Keratinocyte (primary cell): ENCODE measurements at regions not wholly inside any gene's neighbourhood (a gene's known extent, or its start where the extent isn't known, plus 50 kb on each side); places are given as distances from the start of the nearest gene placed in this dataset.

Experiments used
- DNase-seq: peaks from one replicate; pipeline ENCODE4 v3.0.0-alpha.2; 2011; ENCODE audit warnings: low read depth, missing footprints, low spot score
- FAIRE-seq: peaks from 2 replicates; lab custom pipeline; 2011; peaks lifted over from hg19 to GRCh38; lab: Jason Lieb, UNC
- H2AFZ ChIP-seq: 2 replicates; pipeline ENCODE4 v1.6.0; 2012; ENCODE audit warnings: low read length, control low read depth, inconsistent platforms; ENCODE audit not compliant: control insufficient read depth
- H3K27ac ChIP-seq: 2 replicates; pipeline ENCODE4 v1.5.1; 2011; ENCODE audit warnings: low read length; ENCODE audit not compliant: control insufficient read depth, insufficient read depth
- H3K27me3 ChIP-seq: 3 replicates; pipeline ENCODE4 v1.6.0; 2011; ENCODE audit warnings: low read length; ENCODE audit not compliant: control insufficient read depth, insufficient read depth; ENCODE audit errors: extremely low read depth
- H3K36me3 ChIP-seq, 2 experiments: 2 replicates in 1 of 2; 3 replicates in 1 of 2; pipeline ENCODE4 v1.5.1; 2011; ENCODE audit warnings: low read length in 2 of 2, mild to moderate bottlenecking in 1 of 2; ENCODE audit not compliant: control insufficient read depth in 2 of 2, insufficient read depth in 2 of 2; ENCODE audit errors: extremely low read depth in 1 of 2
- H3K4me1 ChIP-seq: 3 replicates; pipeline ENCODE4 v1.5.1; 2011; ENCODE audit warnings: low read length; ENCODE audit not compliant: control insufficient read depth, insufficient read depth; ENCODE audit errors: extremely low read depth
- H3K4me2 ChIP-seq: 3 replicates; pipeline ENCODE4 v1.6.0; 2011; ENCODE audit warnings: low read depth, low read length; ENCODE audit not compliant: control insufficient read depth, insufficient read depth; ENCODE audit errors: extremely low read depth
- H3K4me3 ChIP-seq, 3 experiments: fragments of 200-600 bp in 1 of 3; sonication (generic) in 1 of 3; 2 replicates in 2 of 3; 3 replicates in 1 of 3; pipeline ENCODE4 v1.5.1; 2011 to 2016; ENCODE audit warnings: low read length in 3 of 3, mild to moderate bottlenecking in 3 of 3, control low read depth in 2 of 3, inconsistent platforms in 1 of 3, low read depth in 1 of 3, mixed read lengths in 1 of 3, mixed run types in 1 of 3, moderate library complexity in 1 of 3; ENCODE audit not compliant: control insufficient read depth in 2 of 3, insufficient read depth in 2 of 3; ENCODE audit errors: extremely low read depth in 1 of 3
- H3K79me2 ChIP-seq: 2 replicates; pipeline ENCODE4 v1.6.0; 2012; ENCODE audit warnings: low read length; ENCODE audit not compliant: control insufficient read depth, insufficient read depth
- H3K9ac ChIP-seq: 3 replicates; pipeline ENCODE4 v1.6.0; 2011; ENCODE audit warnings: low read length; ENCODE audit not compliant: control insufficient read depth, insufficient read depth; ENCODE audit errors: extremely low read depth
- H3K9me1 ChIP-seq: 3 replicates; pipeline ENCODE4 v1.6.0; 2011; ENCODE audit warnings: low read length; ENCODE audit not compliant: control insufficient read depth, insufficient read depth; ENCODE audit errors: extremely low read depth
- H3K9me3 ChIP-seq: 2 replicates; pipeline ENCODE4 v1.5.1; 2012; ENCODE audit warnings: low read depth, low read length; ENCODE audit not compliant: control insufficient read depth
- H4K20me1 ChIP-seq: 3 replicates; pipeline ENCODE4 v1.6.0; 2011; ENCODE audit warnings: low read length; ENCODE audit not compliant: control insufficient read depth, insufficient read depth; ENCODE audit errors: extremely low read depth
- EZH2 ChIP-seq: IDR thresholded peaks from one replicate; pipeline ENCODE4 v1.6.1; 2012; ENCODE audit warnings: inconsistent platforms, mild to moderate bottlenecking, low read length, moderate library complexity
- dilution Hi-C: fragments of 300-500 bp; cut with MboI; formaldehyde crosslinking; loops from one replicate; pipeline ENCODE4 v1.7.0; 2020; ENCODE audit warnings: low sequenced_read_pairs; ENCODE audit not compliant: extremely low pct_ligation_motif_present
- TF ChIP-seq, protein P1 (sequence below), 3 experiments: IDR thresholded peaks in 1 of 3; conservative IDR thresholded peaks in 1 of 3; optimal IDR thresholded peaks in 1 of 3; 2 replicates in 2 of 3; 3 replicates in 1 of 3; pipeline versions ENCODE3 to v1.5.1; 2011; ENCODE audit warnings: low read length in 3 of 3, mild to moderate bottlenecking in 3 of 3, moderate library complexity in 2 of 3, control low read depth in 1 of 3, inconsistent platforms in 1 of 3; ENCODE audit not compliant: insufficient read depth in 2 of 3; ENCODE audit errors: extremely low read depth in 1 of 3

- no peak overlapping the region for H3K4me3 ChIP-seq
- H3K9ac ChIP-seq = no peak overlapping the region
- no peaks in the 10 kb centered on the region for H3K79me2 ChIP-seq
- no peak for DNase-seq
- TF ChIP-seq, protein P1, sequence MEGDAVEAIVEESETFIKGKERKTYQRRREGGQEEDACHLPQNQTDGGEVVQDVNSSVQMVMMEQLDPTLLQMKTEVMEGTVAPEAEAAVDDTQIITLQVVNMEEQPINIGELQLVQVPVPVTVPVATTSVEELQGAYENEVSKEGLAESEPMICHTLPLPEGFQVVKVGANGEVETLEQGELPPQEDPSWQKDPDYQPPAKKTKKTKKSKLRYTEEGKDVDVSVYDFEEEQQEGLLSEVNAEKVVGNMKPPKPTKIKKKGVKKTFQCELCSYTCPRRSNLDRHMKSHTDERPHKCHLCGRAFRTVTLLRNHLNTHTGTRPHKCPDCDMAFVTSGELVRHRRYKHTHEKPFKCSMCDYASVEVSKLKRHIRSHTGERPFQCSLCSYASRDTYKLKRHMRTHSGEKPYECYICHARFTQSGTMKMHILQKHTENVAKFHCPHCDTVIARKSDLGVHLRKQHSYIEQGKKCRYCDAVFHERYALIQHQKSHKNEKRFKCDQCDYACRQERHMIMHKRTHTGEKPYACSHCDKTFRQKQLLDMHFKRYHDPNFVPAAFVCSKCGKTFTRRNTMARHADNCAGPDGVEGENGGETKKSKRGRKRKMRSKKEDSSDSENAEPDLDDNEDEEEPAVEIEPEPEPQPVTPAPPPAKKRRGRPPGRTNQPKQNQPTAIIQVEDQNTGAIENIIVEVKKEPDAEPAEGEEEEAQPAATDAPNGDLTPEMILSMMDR (optimal IDR thresholded peaks at IDR 0.05 in 1 of 3, IDR thresholded peaks at IDR 0.05 in 1 of 3, conservative IDR thresholded peaks at IDR 0.05 in 1 of 3; ENCODE audit: extremely low read depth in 1 of 3, insufficient read depth in 2 of 3, low read length in 3 of 3) = no peak
- TF ChIP-seq EZH2 = no peak
- H3K27ac ChIP-seq = no peak overlapping the region
- no peak for FAIRE-seq
- H3K36me3 ChIP-seq = no peaks in the 10 kb centered on the region
- no peaks in the 10 kb centered on the region for H4K20me1 ChIP-seq
- no peak overlapping the region for H2AFZ ChIP-seq
- dilution Hi-C loops = no loop called here
- peaks cover 4% of the 10 kb centered on the region for H3K27me3 ChIP-seq
- no peak overlapping the region for H3K4me2 ChIP-seq
- no peaks in the 10 kb centered on the region for H3K4me1 ChIP-seq
- no peaks in the 10 kb centered on the region for H3K9me3 ChIP-seq
- no peaks in the 10 kb centered on the region for H3K9me1 ChIP-seq
Measured at GRCh38 chr2:594297-594949, 82.8 kb downstream of the TMEM18 start.

- peaks cover 4% of the 10 kb centered on the region for H3K27me3 ChIP-seq
- no peak overlapping the region for H3K4me3 ChIP-seq
- dilution Hi-C loops = no loop called here
- no peak overlapping the region for H3K9ac ChIP-seq
- H3K4me2 ChIP-seq = no peak overlapping the region
- no peak overlapping the region for H3K27ac ChIP-seq
- no peaks in the 10 kb centered on the region for H3K9me1 ChIP-seq
- H3K36me3 ChIP-seq = no peaks in the 10 kb centered on the region
- H2AFZ ChIP-seq = no peak overlapping the region
- FAIRE-seq (no peak), DNase-seq (no peak)
- no peak for TF ChIP-seq EZH2
- TF ChIP-seq, protein P1 (optimal IDR thresholded peaks at IDR 0.05 in 1 of 3, IDR thresholded peaks at IDR 0.05 in 1 of 3, conservative IDR thresholded peaks at IDR 0.05 in 1 of 3; ENCODE audit: extremely low read depth in 1 of 3, insufficient read depth in 2 of 3, low read length in 3 of 3) = no peak
- no peaks in the 10 kb centered on the region for H3K4me1 ChIP-seq
- H4K20me1 ChIP-seq = no peaks in the 10 kb centered on the region
- H3K9me3 ChIP-seq = no peaks in the 10 kb centered on the region
- H3K79me2 ChIP-seq = no peaks in the 10 kb centered on the region
Measured at GRCh38 chr2:593356-594026, 83.7 kb downstream of the TMEM18 start.
